ENCODE measurements at regions not wholly inside any gene's neighbourhood (a gene's known extent, or its start where the extent isn't known, plus 50 kb on each side); places are given as distances from the start of the nearest gene placed in this dataset.

GRCh38 chr12:28104903-28105864, 85.1 kb upstream of the CCDC91 start:
- in situ Hi-C loops (cut with HindIII; ENCODE audit: low sequenced_read_pairs), result loop anchor here (5.0 kb wide), 1 partner anchor 67 kb away; no protein-coding TSS in a partner anchor

DNA sequence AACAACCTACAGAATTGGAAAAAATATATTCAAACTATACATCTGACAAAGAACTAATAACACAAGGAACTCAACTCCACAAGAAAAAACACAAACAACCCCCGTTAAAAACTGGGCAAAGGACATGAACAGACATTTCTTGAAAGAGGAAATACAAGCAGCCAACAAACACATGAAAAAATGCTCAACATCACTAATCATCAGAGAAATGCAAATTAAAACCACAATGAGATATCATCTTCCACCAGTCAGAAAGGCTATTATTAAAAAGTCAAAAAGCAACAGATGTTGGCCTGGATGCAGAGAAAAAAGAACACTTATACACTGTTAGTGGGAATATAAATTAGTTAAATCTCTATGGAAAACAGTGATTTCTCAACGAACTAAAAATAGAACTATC, 82.6 kb upstream of the CCDC91 start:
- in situ Hi-C loops (cut with HindIII; ENCODE audit: low sequenced_read_pairs), result no loop called here

DNA sequence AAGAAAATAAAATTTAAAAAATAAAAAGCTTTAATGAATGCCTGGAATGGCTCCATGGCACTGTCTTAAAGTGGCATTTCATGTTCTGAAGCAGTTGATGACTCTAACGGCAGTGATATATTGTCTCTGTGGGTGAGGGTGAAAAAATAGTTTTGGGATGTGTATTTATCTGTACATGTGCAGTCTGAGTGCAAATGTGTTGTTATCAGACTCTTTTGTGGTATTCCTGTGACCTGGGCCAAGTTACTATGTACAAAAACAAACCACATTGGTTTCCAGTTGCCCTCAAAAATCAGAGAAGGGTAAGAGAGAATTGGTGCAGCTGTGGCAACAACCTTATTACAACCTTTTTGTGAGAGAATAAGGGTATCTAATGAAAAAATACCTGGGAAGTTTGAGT, 81.7 kb upstream of the CCDC91 start:
- in situ Hi-C loops (cut with HindIII; ENCODE audit: low sequenced_read_pairs), result no loop called here

GRCh38 chr12:28110329-28110728, 79.9 kb upstream of the CCDC91 start:
- in situ Hi-C loops (cut with HindIII; ENCODE audit: low sequenced_read_pairs), result no loop called here

DNA sequence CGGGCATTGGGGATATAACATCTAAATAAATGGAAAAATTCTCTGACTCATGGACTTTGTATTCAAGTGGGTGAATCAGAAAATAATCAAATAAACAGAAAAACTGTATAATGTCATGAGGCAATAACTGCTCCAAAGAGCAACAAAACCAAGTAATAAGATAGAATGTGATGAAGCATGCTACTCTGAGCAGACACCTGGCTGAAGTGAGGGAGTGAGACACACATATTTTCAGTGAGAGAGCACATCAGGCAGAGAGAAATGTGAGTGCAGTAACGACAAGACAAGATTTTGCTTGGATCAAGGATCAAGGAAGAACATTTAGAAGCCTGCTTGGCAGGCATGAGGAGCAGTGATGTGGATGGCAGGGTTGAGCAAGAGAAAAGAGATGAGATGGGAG, 75.8 kb upstream of the CCDC91 start:
- in situ Hi-C loops (cut with HindIII; ENCODE audit: low sequenced_read_pairs), result no loop called here

DNA sequence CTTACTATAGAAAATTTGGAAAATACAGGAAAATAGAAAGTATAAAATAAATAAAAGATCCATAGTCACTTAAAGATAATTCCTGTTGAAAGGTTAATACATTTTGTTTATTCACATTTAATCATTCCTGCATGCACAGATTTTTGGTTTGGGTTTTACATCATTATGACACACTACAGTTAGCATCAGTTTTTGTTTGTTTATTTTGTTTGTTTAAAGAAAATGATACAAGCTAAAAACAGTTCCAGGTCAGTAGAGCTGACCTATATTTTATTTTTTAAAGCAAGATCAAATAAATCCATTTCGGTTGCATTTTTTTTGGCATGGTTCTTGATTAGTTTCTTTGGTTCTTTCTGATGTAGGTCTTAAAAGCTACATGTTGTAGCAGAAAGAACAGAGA, 68.8 kb upstream of the CCDC91 start:
- in situ Hi-C loops (cut with HindIII; ENCODE audit: low sequenced_read_pairs), result no loop called here

DNA sequence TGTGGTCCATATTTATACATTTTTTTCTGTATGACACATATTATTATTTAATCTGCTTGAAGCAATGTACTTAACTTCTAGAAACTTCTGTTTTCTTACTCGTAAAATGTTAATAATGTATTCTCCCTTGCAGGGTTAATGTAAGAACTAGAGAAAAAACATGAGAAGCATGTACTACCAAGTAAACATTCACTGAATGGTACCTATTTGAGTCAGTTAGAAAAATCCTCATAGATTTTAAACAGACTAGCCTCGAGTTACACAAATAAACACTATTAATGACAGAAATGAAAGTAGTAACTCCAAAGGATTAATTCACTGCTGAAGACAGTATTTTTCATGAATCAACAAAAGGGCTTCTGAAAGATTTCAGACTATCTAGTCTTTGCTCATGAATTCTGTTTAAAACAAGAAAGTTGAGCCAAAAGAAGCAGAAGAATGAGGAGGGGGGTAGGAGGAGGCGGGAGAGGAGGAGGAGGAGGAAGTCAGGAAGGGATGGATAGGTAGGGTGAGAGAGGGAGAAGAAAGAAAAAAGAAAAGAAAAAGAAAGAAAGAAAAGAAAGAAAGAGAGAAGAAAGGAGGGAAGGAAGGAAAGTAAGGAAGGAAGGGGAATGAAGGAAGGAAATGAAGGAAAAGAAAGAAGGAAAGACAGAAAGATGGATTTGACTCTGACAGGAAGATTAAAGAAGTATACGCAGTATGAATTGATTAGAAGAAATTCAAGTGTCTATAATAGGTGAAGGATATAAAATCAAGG, 68.2 kb upstream of the CCDC91 start:
- in situ Hi-C loops (cut with HindIII; ENCODE audit: low sequenced_read_pairs), result no loop called here

DNA sequence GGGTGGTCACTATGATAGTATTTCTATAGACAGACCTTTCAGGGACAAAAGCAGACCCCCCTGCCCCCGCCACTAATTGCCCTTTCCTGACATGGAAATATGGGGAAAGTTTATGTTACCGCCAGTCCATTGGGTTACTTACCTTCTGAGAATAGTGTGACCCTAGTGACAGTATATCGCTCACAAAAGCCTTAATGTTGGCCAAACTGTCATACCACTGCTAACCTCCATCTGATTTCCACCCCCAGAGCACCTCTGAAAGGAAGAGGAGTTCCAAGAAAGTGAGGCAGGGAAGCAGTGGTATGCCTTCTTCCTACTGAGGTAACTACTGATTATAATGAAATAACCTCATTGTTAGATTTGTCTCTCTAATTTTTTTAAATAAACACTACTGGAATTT, 67.5 kb upstream of the CCDC91 start:
- in situ Hi-C loops (cut with HindIII; ENCODE audit: low sequenced_read_pairs), result no loop called here

- in situ Hi-C loops (cut with HindIII; ENCODE audit: low sequenced_read_pairs), result no loop called here
Measured at GRCh38 chr12:28127455-28127854, 62.8 kb upstream of the CCDC91 start.

DNA sequence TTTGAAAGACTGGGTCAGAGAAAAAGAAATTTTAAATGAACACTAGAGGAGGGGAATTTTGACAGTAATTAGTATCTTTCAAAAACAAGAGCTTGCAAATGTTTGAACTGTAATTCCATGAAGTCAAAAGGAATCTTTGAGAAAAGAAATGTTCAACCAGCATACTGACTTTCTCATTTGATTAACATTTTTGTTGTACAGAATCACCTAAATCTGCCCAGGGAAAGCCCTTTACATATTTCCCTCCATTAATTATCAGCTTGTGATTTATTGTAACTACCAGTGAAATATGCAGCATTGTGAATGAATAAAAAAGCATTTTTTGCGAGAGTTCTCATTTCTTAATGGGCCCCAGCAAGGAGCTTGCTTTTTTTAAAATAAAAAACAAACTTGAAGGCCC, 61.2 kb upstream of the CCDC91 start:
- in situ Hi-C loops (cut with HindIII; ENCODE audit: low sequenced_read_pairs), result no loop called here

GRCh38 chr12:28130234-28130624, 60.0 kb upstream of the CCDC91 start:
- in situ Hi-C loops (cut with HindIII; ENCODE audit: low sequenced_read_pairs), result no loop called here

DNA sequence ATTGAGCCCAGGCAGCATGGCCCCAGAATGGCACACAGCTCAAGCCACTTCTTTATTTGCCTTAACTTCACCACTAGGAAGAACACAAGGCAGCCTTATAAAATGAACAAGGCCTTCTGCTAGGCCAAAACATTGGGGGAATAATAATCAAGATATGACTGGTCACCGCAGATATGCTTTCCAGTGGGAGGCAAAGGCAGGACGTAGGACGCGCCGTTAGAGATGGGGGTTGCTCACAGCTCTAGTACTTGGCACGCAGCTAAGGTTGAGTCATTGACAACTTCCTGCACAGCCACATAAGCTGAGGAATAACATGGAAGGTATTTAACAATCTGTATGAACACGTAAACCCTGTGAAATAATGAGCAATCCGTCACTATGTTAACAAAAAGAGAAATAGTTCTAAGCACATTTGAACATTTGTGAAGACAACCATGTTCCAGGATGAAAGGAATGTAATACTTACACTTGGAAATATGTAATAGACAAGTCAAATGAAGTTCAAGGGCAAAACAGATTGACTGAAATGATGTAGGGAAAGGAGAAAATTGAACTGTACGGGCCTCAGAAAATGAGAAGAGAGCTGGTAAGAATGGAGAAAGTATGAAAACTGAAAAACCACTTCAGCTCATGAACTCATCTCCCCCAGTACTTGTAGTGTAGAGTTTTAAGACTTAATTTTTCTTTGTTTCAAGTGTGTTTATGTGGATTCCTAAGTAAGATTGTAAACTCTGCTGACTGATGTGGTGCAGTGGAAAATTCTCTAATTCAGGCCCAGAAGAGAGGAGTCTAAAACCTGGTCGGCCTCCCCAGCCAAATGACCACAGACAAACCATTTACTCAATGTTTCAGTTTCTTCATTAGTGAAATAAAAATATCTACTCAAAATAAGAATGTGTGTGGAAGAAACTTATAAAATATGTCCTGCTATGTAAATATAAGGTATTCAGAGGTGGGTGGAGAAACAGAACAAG, 59.3 kb upstream of the CCDC91 start:
- in situ Hi-C loops (cut with HindIII; ENCODE audit: low sequenced_read_pairs), result no loop called here

GRCh38 chr12:28132398-28132797, 57.9 kb upstream of the CCDC91 start:
- in situ Hi-C loops (cut with HindIII; ENCODE audit: low sequenced_read_pairs), result no loop called here

DNA sequence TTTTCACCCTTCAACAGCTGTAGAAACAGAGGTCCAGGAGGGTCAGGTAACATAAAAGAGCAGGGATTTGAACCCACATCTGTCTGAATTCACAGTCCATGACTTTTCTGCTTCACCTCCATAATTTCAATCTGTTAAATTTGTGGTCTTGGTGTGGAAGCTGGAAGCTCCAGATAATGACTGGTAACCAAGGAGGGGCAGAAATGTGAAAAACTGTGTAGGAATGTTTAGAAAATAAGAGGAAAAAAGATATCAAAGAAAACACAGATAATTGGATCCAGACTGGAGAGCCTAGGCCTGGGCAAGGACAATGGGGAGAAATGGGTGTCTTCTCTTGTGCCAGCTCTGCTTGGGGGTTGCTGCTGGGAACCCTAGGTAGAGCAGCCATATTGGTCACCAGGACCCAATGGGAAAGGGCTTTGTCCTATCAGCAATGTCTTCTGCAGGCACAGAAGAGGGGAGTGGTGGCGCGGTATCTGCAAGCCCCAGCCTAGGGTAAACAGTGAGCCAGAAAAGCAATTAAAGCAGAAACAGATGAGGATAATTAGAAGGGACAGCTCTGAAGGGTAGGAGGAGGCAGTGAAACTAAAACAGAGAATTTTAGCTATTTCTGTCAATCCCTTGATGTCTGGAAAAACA, 54.3 kb upstream of the CCDC91 start:
- in situ Hi-C loops (cut with HindIII; ENCODE audit: low sequenced_read_pairs), result no loop called here

DNA sequence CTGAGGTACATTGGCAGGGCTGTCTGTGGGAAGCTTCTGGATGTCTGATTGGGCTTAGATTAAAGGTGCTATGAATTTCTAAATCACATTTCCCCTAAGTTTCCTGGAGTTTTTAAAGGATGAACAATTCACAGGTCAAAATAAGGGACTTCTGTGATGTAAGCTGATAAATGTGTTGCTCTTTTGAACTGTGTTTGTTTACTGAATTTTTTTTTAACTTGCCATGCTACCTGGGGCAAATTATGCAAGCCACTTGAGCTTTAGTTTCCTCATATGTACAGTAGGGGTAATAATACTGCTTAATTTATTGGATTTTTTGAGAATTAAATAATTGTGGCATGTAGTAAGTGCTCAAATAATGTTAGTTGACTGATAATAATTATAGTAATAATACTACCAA, 52.8 kb upstream of the CCDC91 start:
- in situ Hi-C loops (cut with HindIII; ENCODE audit: low sequenced_read_pairs), result no loop called here

- in situ Hi-C loops (cut with HindIII; ENCODE audit: low sequenced_read_pairs), result no loop called here
Measured at GRCh38 chr12:28140404-28140803, 49.9 kb upstream of the CCDC91 start.

Measured in endothelial cell of hepatic sinusoid (primary cell).